ENCODE measurements at regions not wholly inside any gene's neighbourhood (a gene's known extent, or its start where the extent isn't known, plus 50 kb on each side); places are given as distances from the start of the nearest gene placed in this dataset.
A peak's percentile ranks its signal among the peaks of the same experiment; 100 is the strongest.

DNA sequence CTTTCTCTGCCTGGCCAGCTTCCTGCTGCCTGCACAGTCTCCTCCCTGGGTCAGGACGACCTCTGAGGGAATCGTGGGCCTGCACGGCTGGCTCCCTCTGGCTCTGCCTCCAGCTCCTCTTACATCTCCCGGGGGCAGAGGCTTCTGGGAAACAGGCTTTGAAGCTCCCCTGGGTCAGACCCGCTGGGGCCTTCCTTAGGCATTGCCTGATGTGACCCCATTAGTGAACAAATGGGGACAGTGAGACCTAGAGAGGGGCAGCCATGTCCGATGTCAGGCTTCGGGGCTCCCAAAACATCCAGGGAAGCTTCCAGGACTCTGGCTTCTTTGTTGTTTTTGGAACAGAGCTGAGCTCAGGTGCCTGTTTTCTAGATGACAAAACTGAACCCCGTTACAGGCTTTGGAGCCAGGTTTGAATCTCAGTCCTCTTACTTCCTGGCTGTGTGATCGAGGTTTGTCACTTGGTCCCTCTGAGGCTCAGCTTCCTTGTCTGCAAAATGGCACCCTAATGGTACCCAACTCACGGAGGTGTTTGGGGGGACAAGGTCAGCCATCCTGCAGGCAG, 94.3 kb downstream of the CEBPB start:
- no peak for TF ChIP-seq CTCF (IDR thresholded peaks at IDR 0.05)
- Histone ChIP-seq H3K36me3 (peaks cover 34% of the 10 kb centered on the region), H3K9me3 (no peaks in the 10 kb centered on the region), H3K4me1 (ENCODE audit: control insufficient read depth in 1 of 2, insufficient read depth in 1 of 2, low read depth in 1 of 2, low read length in 1 of 2) (peaks cover 56 to 58% of the 10 kb centered on the region in 2 experiments), H3K27me3 (no peaks in the 10 kb centered on the region), H3K27ac (peak overlapping the region; percentile 100), H3K4me3 (ENCODE audit: low read depth in 1 of 2, low read length in 1 of 2) (peak overlapping the region in 1 of 2 experiments; percentile 38)

GRCh38 chr20:50285376-50286173, 94.9 kb downstream of the CEBPB start:
- H3K4me1 ChIP-seq (ENCODE audit: control insufficient read depth in 1 of 2, insufficient read depth in 1 of 2, low read depth in 1 of 2, low read length in 1 of 2), result peaks cover 50 to 52% of the 10 kb centered on the region in 2 experiments
- no peak overlapping the region for H3K4me3 ChIP-seq (ENCODE audit: low read depth in 1 of 2, low read length in 1 of 2)
- H3K27me3 ChIP-seq, result no peaks in the 10 kb centered on the region
- H3K9me3 ChIP-seq, result no peaks in the 10 kb centered on the region
- peaks cover 27% of the 10 kb centered on the region for H3K36me3 ChIP-seq
- peak overlapping the region; percentile 100 for H3K27ac ChIP-seq
- no peak for TF ChIP-seq CTCF (IDR thresholded peaks at IDR 0.05)

GRCh38 chr20:50286174-50286511, 95.5 kb downstream of the CEBPB start:
- Histone ChIP-seq H3K36me3 (peaks cover 23% of the 10 kb centered on the region), H3K4me1 (ENCODE audit: control insufficient read depth in 1 of 2, insufficient read depth in 1 of 2, low read depth in 1 of 2, low read length in 1 of 2) (peaks cover 46 to 51% of the 10 kb centered on the region in 2 experiments), H3K27me3 (no peaks in the 10 kb centered on the region), H3K4me3 (ENCODE audit: low read depth in 1 of 2, low read length in 1 of 2) (no peak overlapping the region), H3K9me3 (no peaks in the 10 kb centered on the region), H3K27ac (peak overlapping the region; percentile 100)
- TF ChIP-seq CTCF (IDR thresholded peaks at IDR 0.05), result no peak

DNA sequence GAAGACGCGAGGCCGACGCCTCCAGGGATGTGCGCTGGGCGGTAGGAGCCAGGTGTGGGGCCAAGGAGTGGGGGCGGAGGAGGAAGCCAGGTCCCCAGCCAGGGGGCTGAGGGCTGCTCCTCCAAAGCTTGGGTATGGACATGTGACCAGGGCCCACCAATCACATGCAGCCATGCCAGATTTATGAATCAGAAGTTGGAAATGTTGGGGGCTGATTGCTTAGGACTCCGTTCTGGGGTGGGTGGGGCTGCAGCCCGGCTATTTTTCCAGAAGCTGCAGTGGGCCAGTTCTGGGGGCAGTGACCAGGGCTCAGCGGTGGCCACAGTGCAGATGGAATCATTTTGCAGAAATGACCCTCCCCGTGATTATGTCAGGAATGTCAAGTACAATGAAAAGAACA, 96.0 kb downstream of the CEBPB start:
- H3K36me3 ChIP-seq, result peaks cover 19% of the 10 kb centered on the region
- no peak for TF ChIP-seq CTCF (IDR thresholded peaks at IDR 0.05)
- peak overlapping the region; percentile 100 for H3K27ac ChIP-seq
- H3K9me3 ChIP-seq, result no peaks in the 10 kb centered on the region
- no peak overlapping the region for H3K4me3 ChIP-seq (ENCODE audit: low read depth in 1 of 2, low read length in 1 of 2)
- no peaks in the 10 kb centered on the region for H3K27me3 ChIP-seq
- peaks cover 45 to 51% of the 10 kb centered on the region in 2 experiments for H3K4me1 ChIP-seq (ENCODE audit: control insufficient read depth in 1 of 2, insufficient read depth in 1 of 2, low read depth in 1 of 2, low read length in 1 of 2)

DNA sequence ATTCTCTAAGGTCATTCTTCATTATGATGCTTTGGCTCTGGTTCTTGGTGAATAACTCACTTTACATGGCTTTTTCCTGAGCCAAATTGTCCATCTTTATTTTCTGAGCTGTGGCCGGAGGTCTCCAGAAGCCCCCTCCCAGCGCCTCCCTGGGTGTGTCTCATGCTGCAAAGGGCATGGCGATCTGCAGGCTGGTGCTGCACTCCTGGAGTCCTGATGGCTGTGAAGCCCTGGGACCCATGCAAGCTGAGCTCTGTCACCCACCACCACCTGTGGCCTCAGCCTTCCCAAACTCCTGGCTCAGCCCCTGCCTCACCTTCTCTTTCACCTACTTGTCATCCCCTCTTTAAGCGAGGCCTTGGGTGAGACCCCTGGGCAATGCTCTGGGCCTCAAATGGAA, 96.9 kb downstream of the CEBPB start:
- no peak overlapping the region for H3K27ac ChIP-seq
- no peaks in the 10 kb centered on the region for H3K9me3 ChIP-seq
- no peaks in the 10 kb centered on the region for H3K27me3 ChIP-seq
- H3K4me1 ChIP-seq (ENCODE audit: control insufficient read depth in 1 of 2, insufficient read depth in 1 of 2, low read depth in 1 of 2, low read length in 1 of 2), result peaks cover 45 to 51% of the 10 kb centered on the region in 2 experiments
- H3K36me3 ChIP-seq, result peaks cover 10% of the 10 kb centered on the region
- no peak overlapping the region for H3K4me3 ChIP-seq (ENCODE audit: low read depth in 1 of 2, low read length in 1 of 2)
- no peak for TF ChIP-seq CTCF (IDR thresholded peaks at IDR 0.05)
